ENCODE measurements at regions not wholly inside any gene's neighbourhood (a gene's known extent, or its start where the extent isn't known, plus 50 kb on each side); places are given as distances from the start of the nearest gene placed in this dataset.
"Not testable (repeated sequence)": the region's sequence is repeated elsewhere in the genome, so short reads cannot be mapped to it uniquely, and the experiment has no call there.

DNA sequence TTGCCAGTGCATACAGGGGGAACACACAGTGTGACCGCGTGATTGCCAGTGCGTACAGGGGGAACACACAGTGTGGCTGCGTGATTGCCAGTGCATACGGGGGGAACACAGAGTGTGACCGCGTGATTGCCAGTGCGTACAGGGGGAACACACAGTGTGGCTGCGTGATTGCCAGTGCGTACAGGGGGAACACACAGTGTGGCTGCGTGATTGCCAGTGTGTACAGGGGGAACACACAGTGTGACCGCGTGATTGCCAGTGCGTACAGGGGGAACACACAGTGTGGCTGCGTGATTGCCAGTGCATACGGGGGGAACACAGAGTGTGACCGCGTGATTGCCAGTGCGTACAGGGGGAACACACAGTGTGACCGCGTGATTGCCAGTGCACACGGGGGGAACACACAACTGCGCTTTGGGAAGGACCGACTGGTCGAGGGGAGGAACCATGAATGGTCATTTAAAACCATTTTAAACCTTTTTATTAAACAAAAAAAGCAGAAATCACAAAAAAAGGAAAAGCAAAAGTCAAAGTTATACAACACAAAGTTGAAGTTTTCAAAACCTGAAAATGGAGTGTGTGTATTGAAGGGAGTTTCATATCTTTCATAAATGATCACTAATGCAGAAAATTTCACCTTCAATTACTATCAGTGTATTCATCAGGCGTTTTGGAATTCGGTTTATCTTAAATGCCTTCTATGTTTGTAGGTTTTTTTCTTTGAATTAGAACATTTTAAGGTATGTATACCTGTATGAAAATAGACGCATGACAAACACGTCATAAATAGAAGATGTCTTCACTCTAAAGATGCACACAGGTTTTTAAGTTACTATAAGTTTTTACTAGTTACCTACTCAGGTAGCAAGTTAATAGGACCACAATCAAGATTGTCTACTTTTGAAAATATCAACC is 141.0 kb downstream of the RTP5 start:
- DNase-seq, result not testable (repeated sequence)

DNA sequence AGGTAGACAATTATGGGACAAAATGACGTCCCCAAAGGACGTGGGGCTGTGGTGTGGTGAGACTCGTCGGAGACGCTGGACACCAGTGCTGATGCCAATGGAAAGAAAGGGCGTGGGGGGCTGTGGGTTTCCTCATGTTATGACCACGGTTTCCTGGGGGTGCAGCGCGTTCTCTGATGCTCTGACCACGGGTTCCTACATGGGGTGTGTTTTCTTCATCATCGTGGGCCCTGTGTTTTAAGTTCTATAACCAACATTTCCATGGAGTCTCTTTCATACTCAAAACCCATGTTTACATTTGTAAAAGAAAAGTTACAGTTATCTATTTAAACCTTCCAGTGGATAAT is 141.6 kb downstream of the RTP5 start:
- no peak for DNase-seq

DNA sequence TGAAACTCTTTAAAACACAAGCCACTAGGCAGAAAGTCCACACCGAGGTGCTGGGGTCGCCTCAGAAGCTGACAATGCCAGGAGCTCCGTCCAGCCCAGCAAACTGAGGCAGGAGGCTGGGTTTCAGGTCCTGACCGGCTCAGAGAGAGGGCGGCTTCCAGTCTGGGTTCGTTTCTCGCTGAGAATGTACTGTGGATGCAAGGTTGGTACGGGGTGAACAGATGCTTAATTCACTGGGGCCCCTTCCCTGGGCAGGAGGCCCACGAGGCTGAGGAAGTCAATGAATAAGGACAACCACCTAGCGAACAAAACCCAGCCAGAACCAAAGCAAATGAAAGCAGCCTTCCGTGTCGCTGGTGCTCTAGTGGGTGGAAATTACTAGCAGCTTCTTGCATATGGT is 142.0 kb downstream of the RTP5 start:
- DNase-seq, result no peak

DNA sequence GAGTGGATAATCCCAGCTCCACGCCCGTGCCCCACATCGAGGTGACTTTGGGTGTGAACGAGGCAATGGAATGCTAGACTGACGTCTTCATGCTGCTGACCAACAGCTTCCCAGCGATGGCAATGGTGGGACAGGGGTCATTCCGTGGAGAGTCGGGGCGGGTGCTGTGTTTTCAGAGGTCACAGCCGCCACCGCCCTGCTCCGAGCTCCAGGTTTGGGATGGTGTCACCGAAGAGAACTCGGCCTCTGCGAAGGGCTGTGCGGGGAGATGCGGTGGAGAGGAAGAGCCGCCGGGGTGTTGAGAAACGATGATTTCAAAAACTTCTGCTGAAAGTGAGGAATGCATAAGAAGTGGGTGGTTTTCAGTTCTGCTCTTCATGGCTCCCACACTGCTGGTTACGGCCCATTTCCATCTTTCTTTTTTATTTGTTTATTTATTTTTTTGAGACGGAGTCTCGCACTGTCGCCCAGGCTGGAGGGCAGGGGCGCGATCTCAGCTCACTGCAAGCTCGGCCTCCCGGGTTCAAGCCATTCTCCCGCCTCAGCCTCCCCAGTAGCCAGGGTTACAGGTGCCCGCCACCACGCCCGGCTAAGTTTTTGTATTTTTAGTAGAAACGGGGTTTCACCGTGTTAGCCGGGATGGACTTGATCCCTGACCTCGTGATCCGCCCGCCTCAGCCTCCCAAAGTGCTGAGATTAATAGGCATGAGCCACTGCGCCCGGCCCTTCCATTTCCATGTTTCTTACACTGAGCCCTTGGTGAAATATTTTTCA is 142.6 kb downstream of the RTP5 start:
- peak; percentile 75 for DNase-seq

DNA sequence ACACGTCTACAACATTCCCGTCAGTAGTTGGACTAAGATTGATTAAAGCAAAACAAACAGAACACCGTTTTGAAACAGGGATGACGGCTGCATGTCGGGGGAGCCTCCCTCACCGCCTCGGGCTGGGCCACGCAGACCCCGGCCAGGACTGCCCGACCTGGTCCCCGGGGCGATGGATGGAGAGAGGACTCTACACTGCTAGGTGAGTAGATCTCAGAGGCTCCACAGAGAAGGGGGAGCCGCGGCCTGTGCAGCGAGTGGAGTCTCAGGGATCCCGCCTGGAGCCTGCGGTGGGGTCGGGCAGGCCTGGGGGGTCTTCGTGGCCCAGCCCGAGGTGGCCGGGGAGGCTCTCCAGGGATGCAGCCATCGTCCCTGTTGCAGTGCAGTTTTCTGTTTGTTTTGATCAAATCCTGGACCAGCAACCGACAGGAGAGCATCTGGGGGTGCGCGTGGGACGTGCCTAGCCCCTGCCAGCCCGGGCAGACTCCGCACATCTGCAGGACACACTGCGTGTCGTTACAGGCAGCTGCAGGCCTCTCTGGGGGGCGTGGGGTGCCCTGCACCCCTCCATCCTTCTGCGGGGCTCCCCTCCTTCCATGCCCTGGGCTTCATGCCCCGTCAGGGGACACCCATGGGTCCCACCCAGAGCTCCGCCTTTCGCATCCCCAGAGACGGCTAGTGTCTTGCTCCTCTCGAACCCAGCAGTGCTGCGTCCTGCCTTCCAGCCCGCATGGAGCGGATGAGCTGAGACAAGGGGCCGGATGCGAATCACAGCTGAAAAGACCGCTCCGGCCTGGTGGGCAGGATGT is 143.6 kb downstream of the RTP5 start:
- no peak for DNase-seq

DNA sequence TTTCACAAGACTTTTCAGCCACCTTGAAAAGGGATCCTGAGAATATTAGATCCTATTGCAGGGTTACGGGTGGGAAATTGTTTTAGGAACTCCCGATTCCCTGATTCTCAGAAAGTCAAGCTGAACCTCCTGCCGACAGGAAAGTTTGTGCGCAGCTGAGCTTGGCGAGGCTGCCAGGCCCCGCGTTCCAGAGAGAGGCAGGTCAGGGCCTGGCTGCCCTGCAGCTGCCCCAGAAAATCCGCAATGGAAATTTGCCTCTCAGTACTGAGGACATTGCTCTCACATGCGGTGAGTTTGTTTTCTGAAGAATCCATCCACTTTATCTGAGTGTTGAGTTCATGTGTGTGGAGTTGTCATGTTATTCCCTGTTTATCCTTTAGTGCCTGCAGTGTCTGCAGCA is 144.2 kb downstream of the RTP5 start:
- no peak for DNase-seq

DNA sequence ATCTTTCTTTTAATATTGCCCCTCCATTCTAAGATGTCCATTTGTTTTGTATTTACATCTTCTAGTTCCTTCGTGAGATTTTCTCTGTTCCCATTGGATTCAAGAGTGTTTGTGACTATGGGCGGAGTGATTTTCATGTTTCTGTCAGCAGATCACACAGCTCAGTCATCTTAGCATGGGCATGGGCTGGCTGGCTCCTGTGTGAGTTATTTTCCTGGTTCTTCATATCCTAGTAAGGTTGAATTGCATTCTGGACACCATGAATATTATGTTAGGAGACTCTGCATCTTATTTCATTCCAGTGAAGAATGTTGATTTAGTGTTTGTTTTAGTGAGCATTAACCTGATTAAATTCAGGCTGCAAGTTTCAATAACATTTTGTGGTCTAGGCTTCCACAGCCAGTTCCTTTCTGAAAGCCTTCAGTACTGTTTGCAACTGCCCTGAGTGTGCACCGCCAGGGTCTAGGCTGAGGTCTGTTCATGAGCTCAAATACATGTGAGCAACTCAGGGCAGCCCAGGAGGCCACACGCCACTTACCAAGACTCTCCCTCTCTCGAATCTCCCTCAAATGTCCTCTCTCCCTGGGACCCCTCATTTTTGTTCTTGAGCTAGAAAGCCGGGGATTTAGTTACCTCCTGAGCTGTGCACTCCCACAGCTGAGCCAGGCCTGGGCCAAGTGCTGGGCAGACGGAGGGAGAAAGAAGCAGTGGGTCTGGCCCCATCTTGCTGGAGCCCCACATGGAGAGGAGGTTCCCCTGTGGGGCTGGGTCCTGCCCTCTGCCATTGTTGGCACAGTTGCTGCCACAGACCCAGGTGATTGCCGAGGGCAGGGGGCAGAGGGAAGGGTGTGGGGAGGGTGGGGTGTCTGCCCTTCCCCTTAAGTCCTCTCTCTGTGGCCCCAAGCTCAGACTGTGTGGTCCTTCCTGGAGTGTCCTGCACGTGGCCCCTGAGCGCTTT is 145.9 kb downstream of the RTP5 start:
- DNase-seq, result peak; percentile 38

DNA sequence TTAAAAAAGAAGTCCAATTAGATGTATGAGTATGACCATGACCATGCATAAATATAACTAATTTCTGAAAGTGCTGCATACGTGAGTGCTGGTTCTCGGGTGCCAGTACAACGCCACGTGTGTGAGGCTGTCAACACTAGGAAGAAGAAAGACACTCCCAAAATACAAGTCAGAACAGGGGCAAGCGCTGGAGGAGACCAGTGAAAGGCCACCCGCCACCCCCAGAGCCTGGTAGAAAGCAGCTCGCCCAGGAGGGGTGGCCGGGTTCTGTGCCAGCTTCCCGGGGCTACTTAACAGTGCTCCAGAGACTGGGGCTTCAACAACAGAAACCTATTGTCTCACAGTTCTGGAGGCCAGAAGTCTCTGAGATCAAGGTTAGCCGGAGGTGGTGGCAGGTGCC is 147.6 kb downstream of the RTP5 start:
- no peak for DNase-seq

DNA sequence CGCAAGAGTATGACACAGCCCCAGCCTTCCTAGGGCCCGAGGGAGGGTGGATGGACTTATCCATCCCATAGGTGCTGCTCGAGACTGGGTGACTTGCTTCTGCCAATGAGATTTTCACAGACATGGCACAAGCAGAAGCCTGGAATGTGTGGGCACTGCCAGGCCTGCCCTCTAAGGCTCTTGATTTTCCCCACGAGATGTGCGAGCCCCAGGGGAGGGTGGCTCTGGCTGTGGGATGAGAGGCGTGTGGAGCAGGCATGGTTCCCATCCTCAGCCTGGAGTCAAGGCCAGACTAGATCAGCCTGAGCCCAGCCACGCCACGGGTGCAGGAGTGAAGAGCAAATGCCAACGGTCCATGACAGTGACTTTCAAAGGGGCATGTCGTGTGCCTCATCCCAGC is 148.9 kb downstream of the RTP5 start:
- DNase-seq, result not testable (repeated sequence)

DNA sequence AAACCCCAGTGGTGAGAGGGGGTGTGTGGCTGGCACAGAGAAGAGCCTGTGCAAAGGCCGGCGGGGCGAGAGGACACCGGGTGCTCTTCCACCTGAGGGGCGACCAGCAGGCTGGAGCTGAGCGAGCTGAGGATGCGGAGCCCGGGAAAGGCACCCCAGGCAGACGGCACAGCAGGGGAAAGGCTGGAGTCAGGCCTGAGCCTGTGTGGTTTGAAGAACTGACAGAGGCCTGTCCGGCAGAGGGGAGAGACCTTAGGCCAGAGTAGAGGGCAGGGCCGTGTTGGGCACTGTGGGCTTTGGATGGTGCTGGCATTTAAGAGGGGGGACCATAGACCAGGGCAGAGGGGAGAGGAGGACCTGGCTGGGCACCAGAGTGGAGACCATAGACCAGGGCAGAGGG is 149.8 kb downstream of the RTP5 start:
- DNase-seq, result no peak

DNA sequence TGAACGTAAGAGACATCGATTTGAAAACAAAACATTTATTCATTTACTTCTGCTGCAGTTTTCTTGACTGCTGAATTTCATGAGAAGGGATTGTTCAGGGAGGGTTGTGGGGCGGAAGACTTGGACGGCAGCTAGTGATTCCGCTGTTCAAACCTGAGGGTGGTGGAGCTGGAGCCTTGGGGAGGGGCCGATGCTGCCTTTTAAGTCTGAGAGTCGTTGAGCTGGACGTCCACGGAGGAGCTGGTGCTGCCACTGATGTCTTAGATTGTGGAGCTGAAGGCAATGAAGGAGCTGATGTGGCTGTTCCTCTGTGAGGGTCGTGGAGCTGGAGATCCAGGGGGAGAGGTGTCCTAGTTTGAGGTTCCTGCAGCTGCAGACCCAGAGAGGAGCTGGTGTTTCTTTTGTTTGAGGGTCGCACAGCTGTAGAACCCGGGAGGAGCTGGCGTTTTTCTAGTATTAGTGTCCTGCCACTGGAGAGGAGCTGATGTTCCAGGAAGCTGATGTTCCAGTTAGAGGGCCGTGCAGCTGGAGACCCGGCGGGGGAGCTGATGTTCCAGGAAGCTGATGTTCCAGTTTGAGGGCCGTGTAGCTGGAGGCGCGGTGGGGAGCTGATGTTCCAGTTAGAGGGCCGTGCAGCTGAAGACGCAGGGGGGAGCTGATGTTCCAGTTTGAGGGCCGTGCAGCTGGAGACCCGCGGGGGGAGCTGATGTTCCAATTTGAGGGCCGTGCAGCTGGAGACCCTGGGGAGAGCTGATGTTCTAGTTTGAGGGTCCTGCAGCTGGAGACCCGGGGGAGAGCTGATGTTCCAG is 150.9 kb downstream of the RTP5 start:
- no peak for DNase-seq

DNA sequence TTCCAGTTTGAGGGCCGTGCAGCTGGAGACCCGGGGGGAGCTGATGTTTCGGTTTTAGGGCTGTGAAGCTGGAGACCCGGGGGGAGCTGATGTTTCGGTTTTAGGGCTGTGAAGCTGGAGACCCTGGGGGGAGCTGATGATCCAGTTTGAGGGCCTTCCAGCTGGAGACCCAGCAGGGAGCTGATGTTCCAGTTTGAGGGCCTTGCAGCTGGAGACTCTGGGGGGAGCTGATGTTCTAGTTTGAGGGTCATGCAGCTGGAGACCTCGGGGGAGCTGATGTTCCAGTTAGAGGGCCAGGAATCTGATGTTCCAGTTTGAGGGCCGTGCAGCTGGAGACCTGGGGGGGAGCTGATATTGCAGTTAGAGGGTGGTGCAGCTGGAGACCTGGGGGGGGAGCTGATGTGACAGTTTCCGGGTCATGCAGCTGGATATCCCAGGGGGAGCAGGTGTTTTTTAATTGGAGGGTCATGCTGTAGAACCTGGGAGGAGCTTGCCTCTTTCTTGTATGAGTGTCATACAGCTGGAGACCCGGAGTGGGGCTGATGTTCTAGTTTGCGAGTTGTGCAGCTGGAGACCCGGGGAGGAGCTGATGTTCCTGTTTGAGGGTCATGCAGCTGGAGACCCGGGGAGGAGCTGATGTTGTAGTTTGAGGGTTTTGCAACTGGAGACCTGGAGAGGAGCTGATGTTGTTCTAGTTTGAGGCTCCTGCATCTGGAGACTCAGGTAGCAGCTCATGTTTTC is 153.2 kb downstream of the RTP5 start:
- no peak for DNase-seq

DNA sequence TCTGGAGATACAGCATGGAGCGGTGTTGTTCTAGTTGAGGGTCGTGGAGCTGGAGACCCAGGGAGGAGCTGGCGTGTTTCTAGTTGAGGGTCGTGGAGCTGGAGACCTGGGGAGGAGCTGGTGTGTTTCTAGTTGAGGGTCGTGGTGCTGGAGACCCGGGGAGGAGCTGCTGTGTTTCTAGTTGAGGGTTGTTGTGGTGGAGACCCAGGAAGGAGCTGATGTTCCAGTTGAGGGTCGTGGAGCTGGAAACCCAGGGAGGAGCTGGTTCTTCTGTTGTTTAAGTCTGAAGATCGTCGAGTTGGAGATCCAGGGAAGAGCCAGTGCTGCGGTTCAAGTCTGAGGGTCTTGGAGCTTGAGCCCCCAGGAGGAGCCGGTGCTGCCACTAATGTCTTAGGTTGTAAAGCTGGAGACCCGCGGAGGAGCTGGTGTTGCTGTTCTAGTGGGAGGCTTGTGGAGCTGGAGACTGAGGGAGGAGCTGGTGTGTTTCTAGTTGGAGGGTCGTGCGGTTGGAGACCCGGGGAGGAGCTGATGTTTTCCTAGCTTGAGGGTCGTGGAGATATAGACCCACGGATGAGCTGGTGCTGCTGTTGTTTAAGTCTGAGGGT is 155.3 kb downstream of the RTP5 start:
- DNase-seq, result no peak

DNA sequence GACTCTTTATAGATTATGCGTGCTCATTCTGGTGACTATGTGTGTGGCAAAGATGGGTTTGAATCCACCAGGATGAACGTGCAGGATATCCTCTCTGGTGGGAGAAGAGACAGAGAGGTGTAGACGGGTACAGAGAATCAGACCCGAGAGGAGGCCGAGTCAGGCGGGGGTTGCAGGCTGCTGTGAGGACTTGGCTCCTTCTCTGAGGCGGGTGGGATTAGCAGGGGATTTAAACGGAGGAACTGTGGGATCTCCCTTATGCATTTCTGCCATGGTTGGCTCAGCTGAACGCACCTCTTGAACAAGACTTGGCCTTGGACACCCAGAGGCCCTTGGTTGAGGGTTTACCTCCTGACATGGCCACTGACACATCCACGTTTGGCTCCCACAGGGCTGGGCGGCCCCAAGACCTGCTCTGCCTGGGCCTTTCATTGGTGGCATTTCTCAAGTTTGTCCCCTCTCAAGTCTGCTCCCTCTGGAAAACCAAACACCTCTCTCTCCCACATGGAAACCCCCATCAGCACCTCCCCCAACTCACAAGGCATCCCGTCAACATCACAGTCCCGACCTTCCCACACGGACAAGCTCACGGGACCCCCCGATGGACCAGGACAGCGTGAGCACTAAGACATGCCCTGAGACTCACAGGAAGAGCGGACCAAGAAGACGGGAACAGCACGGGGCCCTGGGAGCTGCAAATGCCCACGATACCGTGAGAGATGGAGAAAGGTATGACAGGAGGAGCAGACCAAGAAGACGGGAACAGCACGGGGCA is 158.3 kb downstream of the RTP5 start:
- no peak for DNase-seq

DNA sequence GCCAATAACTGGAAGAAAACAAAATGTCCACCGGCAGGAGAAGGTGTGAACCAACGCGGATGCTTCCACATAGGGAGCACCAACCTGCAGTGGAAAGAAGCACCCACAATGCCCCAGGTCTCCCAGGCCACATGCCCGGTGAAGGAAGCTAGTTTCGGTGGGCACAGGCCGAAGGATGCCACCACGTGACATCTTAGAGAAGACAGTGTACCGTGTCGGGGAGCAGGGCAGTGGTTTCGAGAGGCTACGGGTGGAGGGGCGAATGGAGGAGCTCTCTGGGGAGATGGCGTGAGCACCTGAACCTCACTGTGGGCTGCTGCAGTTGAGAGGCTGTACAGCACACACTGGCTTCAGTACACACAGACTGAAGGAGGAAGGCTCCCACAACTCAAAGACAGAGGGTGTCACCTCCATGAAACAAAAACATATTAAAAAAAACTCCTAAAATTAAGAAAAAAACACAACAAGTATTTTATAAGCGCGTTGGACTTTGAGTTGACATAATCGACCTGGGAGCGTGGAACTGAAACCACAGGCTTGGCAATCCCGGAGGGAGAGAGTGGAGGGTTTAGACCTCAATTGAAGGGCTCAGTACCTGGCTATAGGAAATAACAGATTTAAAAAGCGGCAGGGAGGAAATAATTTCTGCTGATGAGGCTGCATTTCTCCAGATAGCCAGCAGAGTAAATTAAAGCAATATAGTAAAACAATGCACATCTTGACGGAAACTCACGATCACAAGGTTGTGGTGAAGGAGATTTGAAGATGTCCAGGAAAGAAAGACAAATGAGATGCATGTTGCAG is 160.1 kb downstream of the RTP5 start:
- no peak for DNase-seq

DNA sequence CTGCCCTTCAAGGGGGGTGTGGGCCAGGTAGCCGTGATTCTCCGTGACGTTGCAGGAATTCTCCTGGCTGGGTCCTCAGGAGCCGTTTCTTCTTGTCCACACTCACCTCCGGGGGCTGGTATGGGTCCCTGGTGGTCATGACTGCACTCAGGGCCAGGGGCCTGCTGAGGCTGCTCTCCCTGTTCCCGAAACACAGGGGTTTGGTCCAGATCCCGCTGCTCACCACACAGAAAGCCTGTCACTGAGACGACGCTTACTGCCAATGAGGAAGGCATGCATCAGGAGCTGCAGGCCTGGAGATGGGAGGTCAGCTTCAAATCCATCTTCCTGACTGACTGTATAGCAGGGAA is 160.7 kb downstream of the RTP5 start:
- DNase-seq, result no peak

DNA sequence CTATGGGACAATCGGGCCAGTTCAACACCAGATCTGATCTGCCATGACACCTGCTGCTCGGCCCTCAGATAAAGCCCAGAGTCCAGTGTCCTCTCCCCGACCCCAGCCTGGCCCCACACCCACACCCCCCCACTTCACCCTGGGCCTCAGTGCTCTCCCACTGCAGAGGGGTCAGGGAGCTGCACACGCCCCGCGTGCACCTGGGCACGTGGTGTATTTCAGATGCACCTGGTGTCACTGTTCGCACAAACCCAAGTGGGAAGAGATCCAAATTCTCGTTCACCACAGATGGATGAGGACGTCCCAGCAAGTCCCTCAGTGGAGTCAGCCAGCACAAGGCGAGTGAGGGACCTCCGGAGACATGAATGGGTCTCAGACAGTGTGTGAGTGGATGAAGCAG is 161.3 kb downstream of the RTP5 start:
- no peak for DNase-seq

DNA sequence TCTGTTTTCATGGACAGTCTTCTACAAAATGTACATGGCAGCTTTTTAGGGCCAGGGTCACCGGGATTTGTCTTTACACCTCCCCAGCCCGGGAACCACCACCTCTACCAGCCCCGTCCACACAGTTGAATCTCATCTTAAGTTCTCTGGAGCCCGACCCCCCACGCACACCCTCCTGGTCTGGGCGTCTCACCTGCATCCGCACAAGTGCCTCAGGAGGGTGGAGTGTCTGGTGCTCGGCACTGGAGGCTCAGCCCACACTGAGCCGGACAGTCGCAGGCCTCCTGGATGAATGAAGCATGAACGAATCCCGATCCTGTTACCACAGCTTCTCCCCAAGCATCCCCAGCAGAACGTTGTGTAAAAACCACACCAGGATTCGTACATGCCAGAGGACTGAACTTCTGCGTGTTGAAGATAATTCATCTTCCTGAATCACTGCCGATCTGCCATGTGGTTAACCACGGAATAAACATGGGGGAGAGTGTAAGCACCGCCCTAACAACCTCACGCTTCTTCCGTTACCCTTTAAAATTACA is 162.0 kb downstream of the RTP5 start:
- peak; percentile 89 for DNase-seq
